ENCODE measurements at regions not wholly inside any gene's neighbourhood (a gene's known extent, or its start where the extent isn't known, plus 50 kb on each side); places are given as distances from the start of the nearest gene placed in this dataset.

GRCh38 chr3:177262396-177262795 lies 65.1 kb upstream of the TBL1XR1 start:
- no peaks in the 10 kb centered on the region for H3K9me3 ChIP-seq (ENCODE audit: insufficient read depth in 2 of 2, low read depth in 1 of 2, low read length in 1 of 2)
- no peak overlapping the region for H4K91ac ChIP-seq (replicated peaks; ENCODE audit: insufficient read length, low read length)
- H3K79me1 ChIP-seq (ENCODE audit: low read depth, low read length), result no peaks in the 10 kb centered on the region
- no peaks in the 10 kb centered on the region for H3K23me2 ChIP-seq (ENCODE audit: low read depth, low read length)
- TF ChIP-seq NRF1 (IDR thresholded peaks at IDR 0.05; ENCODE audit: low read depth, low read length) (no peak), SIN3A (conservative IDR thresholded peaks at IDR 0.05 in 1 of 2, IDR thresholded peaks at IDR 0.05 in 1 of 2; ENCODE audit: low read depth in 1 of 2, low read length in 2 of 2) (no peak), RAD21 (IDR thresholded peaks at IDR 0.05 in 1 of 2, conservative IDR thresholded peaks at IDR 0.05 in 1 of 2; ENCODE audit: low read depth in 2 of 2, low read length in 2 of 2) (no peak), CHD2 (IDR thresholded peaks at IDR 0.05; ENCODE audit: low read length) (no peak)
- H3K36me3 ChIP-seq (ENCODE audit: control insufficient read depth in 2 of 4, insufficient read depth in 4 of 4, low read length in 3 of 4), result no peaks in the 10 kb centered on the region
- H2AFZ ChIP-seq (ENCODE audit: low read length), result no peak overlapping the region
- H3K23ac ChIP-seq (ENCODE audit: insufficient read length), result no peak overlapping the region
- H3K27me3 ChIP-seq (replicated peaks in 1 of 4; ENCODE audit: control insufficient read depth in 3 of 4, extremely low read depth in 1 of 4, insufficient read depth in 3 of 4, low read length in 3 of 4), result no peaks in the 10 kb centered on the region
- no peak overlapping the region for H3K14ac ChIP-seq (ENCODE audit: insufficient read length)
- WGBS, 2 experiments (ENCODE audit: extremely low coverage in 1 of 2, insufficient coverage in 1 of 2, insufficient read length in 1 of 2, insufficient replicate concordance in 2 of 2, low coverage in 1 of 2, low lambda C conversion rate in 2 of 2, missing lambda C conversion rate in 1 of 2), result 90% methylated on average over 5 of the region's 5 CpGs; no CpG with 5 or more reads in 1 of the 2 experiments
- H4K5ac ChIP-seq (ENCODE audit: insufficient read length, low read depth, low read length), result no peak overlapping the region
- no peak overlapping the region for H3K18ac ChIP-seq (ENCODE audit: extremely low read depth, low read length)
- no peak overlapping the region for H3K4me2 ChIP-seq (ENCODE audit: insufficient read depth in 1 of 2, low read depth in 2 of 2, low read length in 2 of 2)
- H3K9ac ChIP-seq (replicated peaks in 1 of 4; ENCODE audit: extremely low read depth in 1 of 4, low read depth in 3 of 4, low read length in 3 of 4), result no peak overlapping the region
- H4K8ac ChIP-seq (ENCODE audit: extremely low read depth, insufficient read depth, low read length), result no peak overlapping the region
- ChIA-PET CTCF (ENCODE audit: partially characterized antibody) (no interaction called here), POLR2A (ENCODE audit: partially characterized antibody) (interaction anchor here (1.4 to 2.4 kb wide), 2 partner anchors 12 to 19 kb away, joined by 4 to 6 read pairs; no protein-coding TSS in a partner anchor)
- H3K4ac ChIP-seq (replicated peaks; ENCODE audit: insufficient read length, low read depth, low read length), result no peak overlapping the region
- no peak overlapping the region for H2BK20ac ChIP-seq (ENCODE audit: low read length)
- no peak overlapping the region for H3K56ac ChIP-seq (replicated peaks; ENCODE audit: insufficient read length, low read depth, low read length)
- H2AK5ac ChIP-seq (ENCODE audit: low read depth, low read length), result no peak overlapping the region
- no peak overlapping the region for H2BK15ac ChIP-seq (ENCODE audit: low read length)
- no peak overlapping the region for H2BK12ac ChIP-seq (ENCODE audit: low read depth, low read length)
- no peaks in the 10 kb centered on the region for H3K79me2 ChIP-seq (ENCODE audit: control insufficient read depth in 1 of 2, insufficient read depth in 2 of 2, low read length in 2 of 2)
- H4K20me1 ChIP-seq (replicated peaks in 1 of 2; ENCODE audit: control insufficient read depth in 1 of 2, insufficient read depth in 2 of 2, low read length in 2 of 2), result no peaks in the 10 kb centered on the region
- no peak overlapping the region for H2BK120ac ChIP-seq (replicated peaks; ENCODE audit: low read depth, low read length)
- FAIRE-seq, result no peak
- H3K4me3 ChIP-seq (ENCODE audit: extremely low read depth in 1 of 4, insufficient read depth in 2 of 4, low read depth in 3 of 4, low read length in 4 of 4), result no peak overlapping the region
- DNase-seq (ENCODE audit: low read depth in 1 of 2, low spot score in 2 of 2), result no peak
- H2BK5ac ChIP-seq (ENCODE audit: low read depth, low read length), result no peak overlapping the region
- H3K27ac ChIP-seq (ENCODE audit: low read depth, low read length), result no peak overlapping the region
- H3K4me1 ChIP-seq (replicated peaks in 1 of 4; ENCODE audit: control insufficient read depth in 3 of 4, insufficient read depth in 4 of 4, low read length in 3 of 4), result no peaks in the 10 kb centered on the region
